ENCODE measurements at regions not wholly inside any gene's neighbourhood (a gene's known extent, or its start where the extent isn't known, plus 50 kb on each side); places are given as distances from the start of the nearest gene placed in this dataset.

DNA sequence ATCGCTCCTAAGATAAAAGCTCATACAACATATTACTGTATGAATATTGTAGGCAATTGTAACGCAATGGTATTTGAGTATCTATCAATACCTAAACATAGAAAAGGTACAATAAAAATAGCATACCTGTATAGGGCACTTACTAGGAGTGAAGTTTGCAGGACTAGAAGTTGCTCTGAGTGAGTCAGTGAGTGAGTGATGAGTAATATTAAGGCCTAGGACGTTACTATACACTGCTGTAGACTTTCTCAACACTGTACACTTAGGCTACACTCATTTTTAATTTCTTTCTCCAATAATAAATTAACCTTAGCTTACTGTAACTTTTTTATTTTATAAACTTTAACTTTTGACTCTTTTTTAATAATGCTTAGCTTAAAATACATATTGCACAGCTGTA lies 546.9 kb downstream of the HACE1 start:
- Mint-ChIP-seq H3K27ac (no peak overlapping the region), H3K4me3 (no peak overlapping the region), H3K27me3 (ENCODE audit: insufficient read depth) (no peaks in the 10 kb centered on the region), H3K4me1 (no peaks in the 10 kb centered on the region), H3K9me3 (no peaks in the 10 kb centered on the region), H3K36me3 (ENCODE audit: low read depth) (no peaks in the 10 kb centered on the region)
- H3K9me3 ChIP-seq (ENCODE audit: control insufficient read depth, low read length) = no peaks in the 10 kb centered on the region
- H3K4me3 ChIP-seq (ENCODE audit: low read length) = no peak overlapping the region
- no peaks in the 10 kb centered on the region for H3K27me3 ChIP-seq (ENCODE audit: control insufficient read depth, insufficient read depth, low read length, poor library complexity, severe bottlenecking)
- no peak overlapping the region for H3K27ac ChIP-seq (ENCODE audit: low read depth, low read length)
- WGBS, 2 experiments (ENCODE audit: insufficient coverage in 1 of 2, insufficient read length in 1 of 2) = 79% methylated on average over 3 of the region's 3 CpGs; no CpG with 5 or more reads in 1 of the 2 experiments
- H3K9ac ChIP-seq (ENCODE audit: extremely low read depth, low read length, poor library complexity, severe bottlenecking) = no peak overlapping the region
- DNase-seq = no peak
- TF ChIP-seq, protein P1, sequence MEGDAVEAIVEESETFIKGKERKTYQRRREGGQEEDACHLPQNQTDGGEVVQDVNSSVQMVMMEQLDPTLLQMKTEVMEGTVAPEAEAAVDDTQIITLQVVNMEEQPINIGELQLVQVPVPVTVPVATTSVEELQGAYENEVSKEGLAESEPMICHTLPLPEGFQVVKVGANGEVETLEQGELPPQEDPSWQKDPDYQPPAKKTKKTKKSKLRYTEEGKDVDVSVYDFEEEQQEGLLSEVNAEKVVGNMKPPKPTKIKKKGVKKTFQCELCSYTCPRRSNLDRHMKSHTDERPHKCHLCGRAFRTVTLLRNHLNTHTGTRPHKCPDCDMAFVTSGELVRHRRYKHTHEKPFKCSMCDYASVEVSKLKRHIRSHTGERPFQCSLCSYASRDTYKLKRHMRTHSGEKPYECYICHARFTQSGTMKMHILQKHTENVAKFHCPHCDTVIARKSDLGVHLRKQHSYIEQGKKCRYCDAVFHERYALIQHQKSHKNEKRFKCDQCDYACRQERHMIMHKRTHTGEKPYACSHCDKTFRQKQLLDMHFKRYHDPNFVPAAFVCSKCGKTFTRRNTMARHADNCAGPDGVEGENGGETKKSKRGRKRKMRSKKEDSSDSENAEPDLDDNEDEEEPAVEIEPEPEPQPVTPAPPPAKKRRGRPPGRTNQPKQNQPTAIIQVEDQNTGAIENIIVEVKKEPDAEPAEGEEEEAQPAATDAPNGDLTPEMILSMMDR (conservative IDR thresholded peaks at IDR 0.05) = no peak
- H3K36me3 ChIP-seq (ENCODE audit: control insufficient read depth, insufficient read depth, low read length) = no peaks in the 10 kb centered on the region
- no peaks in the 10 kb centered on the region for H3K4me1 ChIP-seq (ENCODE audit: control insufficient read depth, insufficient read depth, low read length)

DNA sequence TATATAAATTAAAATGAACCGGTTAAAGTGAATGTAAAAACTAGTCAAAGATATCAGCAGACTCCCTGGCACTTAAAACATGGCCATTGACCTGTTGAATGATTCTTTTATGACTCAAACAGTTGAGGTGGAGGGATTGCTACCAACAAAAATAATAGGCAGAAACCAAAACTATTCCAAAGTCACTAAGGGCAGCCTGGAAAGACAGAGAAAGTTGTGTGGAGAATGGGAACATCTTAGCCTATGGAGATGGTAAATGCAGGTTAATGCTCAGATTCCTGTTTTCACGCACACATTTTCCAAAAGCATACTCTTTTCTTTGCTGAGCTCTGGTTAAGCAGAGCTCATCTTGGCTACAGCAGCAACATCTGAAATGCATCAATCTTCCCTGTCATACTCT lies 553.5 kb downstream of the HACE1 start:
- H3K4me1 Mint-ChIP-seq = peaks cover 5% of the 10 kb centered on the region
- no peaks in the 10 kb centered on the region for H3K9me3 Mint-ChIP-seq
- H3K36me3 ChIP-seq (ENCODE audit: control insufficient read depth, insufficient read depth, low read length) = no peaks in the 10 kb centered on the region
- H3K4me3 Mint-ChIP-seq = no peak overlapping the region
- no peak overlapping the region for H3K27ac Mint-ChIP-seq
- no peak overlapping the region for H3K4me3 ChIP-seq (ENCODE audit: low read length)
- no peak overlapping the region for H3K27ac ChIP-seq (ENCODE audit: low read depth, low read length)
- no peaks in the 10 kb centered on the region for H3K36me3 Mint-ChIP-seq (ENCODE audit: low read depth)
- DNase-seq = no peak
- TF ChIP-seq, protein P1 (conservative IDR thresholded peaks at IDR 0.05) = no peak
- no peaks in the 10 kb centered on the region for H3K9me3 ChIP-seq (ENCODE audit: control insufficient read depth, low read length)
- H3K27me3 ChIP-seq (ENCODE audit: control insufficient read depth, insufficient read depth, low read length, poor library complexity, severe bottlenecking) = no peaks in the 10 kb centered on the region
- H3K27me3 Mint-ChIP-seq (ENCODE audit: insufficient read depth) = no peaks in the 10 kb centered on the region
- H3K9ac ChIP-seq (ENCODE audit: extremely low read depth, low read length, poor library complexity, severe bottlenecking) = no peak overlapping the region
- WGBS, 2 experiments (ENCODE audit: insufficient coverage in 1 of 2, insufficient read length in 1 of 2) = 83 to 92% methylated on average over 1 to 2 of the region's 2 CpGs
- H3K4me1 ChIP-seq (ENCODE audit: control insufficient read depth, insufficient read depth, low read length) = no peaks in the 10 kb centered on the region

DNA sequence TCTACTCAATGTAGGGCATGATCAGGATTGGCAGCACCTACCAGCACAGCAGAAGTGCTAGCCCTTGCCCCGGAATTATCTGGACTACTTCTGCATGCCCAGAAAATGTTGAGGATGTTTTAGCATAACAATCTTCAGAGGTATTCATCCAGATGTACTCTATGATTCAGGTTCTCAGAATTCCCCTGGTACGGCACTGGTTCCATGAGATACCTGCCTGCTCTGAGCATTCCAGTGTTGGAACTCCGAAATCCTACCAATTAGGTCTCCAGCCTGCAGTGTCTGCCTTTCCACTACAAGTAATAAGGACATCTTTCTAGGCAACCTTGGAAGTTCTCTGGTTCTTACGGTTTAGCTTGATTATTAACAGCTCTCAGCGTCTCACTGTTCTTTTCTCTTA lies 554.5 kb downstream of the HACE1 start:
- Histone ChIP-seq H3K9me3 (ENCODE audit: control insufficient read depth, low read length) (no peaks in the 10 kb centered on the region), H3K4me3 (ENCODE audit: low read length) (no peak overlapping the region), H3K27me3 (ENCODE audit: control insufficient read depth, insufficient read depth, low read length, poor library complexity, severe bottlenecking) (no peaks in the 10 kb centered on the region), H3K27ac (ENCODE audit: low read depth, low read length) (no peak overlapping the region), H3K9ac (ENCODE audit: extremely low read depth, low read length, poor library complexity, severe bottlenecking) (no peak overlapping the region), H3K4me1 (ENCODE audit: control insufficient read depth, insufficient read depth, low read length) (no peaks in the 10 kb centered on the region), H3K36me3 (ENCODE audit: control insufficient read depth, insufficient read depth, low read length) (no peaks in the 10 kb centered on the region)
- 94 to 98% methylated on average over 5 of the region's 5 CpGs for WGBS, 2 experiments (ENCODE audit: insufficient coverage in 1 of 2, insufficient read length in 1 of 2)
- TF ChIP-seq, protein P1 (conservative IDR thresholded peaks at IDR 0.05) = no peak
- Mint-ChIP-seq H3K36me3 (ENCODE audit: low read depth) (no peaks in the 10 kb centered on the region), H3K4me3 (no peak overlapping the region), H3K9me3 (no peaks in the 10 kb centered on the region), H3K27ac (no peak overlapping the region), H3K4me1 (peaks cover 10% of the 10 kb centered on the region), H3K27me3 (ENCODE audit: insufficient read depth) (no peaks in the 10 kb centered on the region)
- DNase-seq = no peak
